HG03558 (cell line): ENCODE measurements at regions not wholly inside any gene's neighbourhood (a gene's known extent, or its start where the extent isn't known, plus 50 kb on each side); places are given as distances from the start of the nearest gene placed in this dataset.
"Not testable (repeated sequence)": the region's sequence is repeated elsewhere in the genome, so short reads cannot be mapped to it uniquely, and the experiment has no call there.

Experiments
- ATAC-seq: cut with Tn5 transposase; IDR thresholded peaks from one replicate; pipeline ENCODE4 v1.9.1; 2021; ENCODE audit warnings: moderate number of reproducible peaks; ENCODE audit not compliant: unreplicated experiment; ENCODE audit errors: extremely low read depth

DNA sequence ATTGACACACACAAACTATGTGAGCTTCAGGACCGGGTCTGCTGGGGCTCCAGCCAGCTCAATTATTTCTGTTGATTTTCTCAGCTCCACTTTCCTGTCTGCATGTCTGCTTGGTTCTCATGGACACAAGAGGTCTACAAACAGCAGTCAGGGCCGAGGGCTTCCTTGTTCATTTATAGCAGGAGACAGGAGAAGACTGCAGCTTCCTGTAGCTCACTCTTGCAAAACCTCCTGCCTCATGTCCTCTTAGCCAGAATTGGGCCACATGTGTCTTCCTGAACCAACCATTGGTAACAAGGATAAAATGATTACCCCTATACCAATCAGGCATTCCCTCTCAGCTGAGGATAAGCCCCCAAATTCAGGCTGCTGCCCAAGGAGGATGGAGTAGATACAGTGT is 182.8 kb downstream of the TLE3 start:
- ATAC-seq: no peak

DNA sequence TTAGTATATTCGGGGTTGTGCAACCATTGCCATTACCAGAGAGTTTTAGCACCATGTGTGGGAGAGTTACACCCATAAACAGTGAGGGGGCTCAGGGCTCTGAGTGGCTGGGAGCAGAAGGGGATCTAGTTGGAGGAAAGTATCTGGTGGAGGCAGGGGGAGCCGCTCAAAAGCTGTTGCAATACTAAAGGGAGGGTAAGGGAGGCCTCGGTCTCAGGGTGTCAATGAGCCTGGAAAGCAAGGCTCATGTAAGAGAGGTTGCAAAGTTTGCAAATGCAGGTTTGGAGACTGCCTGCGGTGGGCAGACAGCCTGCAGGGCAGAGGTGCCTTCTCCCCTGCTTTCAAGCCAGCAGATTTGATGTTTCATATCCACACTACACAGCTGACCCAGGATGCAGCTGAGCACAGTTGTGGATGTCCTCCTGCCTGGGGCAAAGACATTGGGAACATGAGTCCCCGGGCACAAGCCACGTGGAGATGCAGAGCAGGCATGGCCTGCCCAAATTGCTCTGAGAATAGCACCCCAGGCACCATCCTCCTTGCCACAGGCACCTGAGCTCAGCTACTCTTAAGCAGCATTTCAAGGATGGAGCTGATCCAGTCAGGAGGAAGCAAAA is 181.4 kb downstream of the TLE3 start:
- no peak for ATAC-seq

DNA sequence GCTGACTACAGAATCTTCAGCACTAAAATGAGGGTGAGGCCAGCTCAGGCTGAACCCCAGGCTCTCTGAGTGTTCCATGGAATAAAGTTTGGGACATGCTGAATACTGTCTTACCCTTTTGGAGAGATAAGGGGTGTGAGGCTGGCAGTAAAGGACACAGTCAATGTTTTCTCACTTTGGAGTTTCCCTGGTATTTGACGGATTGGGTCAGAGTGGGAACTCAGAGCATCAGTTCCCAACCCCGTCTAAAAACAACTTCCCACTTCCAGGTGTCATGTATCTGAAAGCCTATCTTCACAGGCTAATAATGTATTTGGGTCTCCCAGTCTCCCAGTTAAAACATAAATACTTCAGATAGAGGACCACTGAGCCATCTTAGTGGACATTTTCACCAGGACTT is 180.7 kb downstream of the TLE3 start:
- no peak for ATAC-seq

DNA sequence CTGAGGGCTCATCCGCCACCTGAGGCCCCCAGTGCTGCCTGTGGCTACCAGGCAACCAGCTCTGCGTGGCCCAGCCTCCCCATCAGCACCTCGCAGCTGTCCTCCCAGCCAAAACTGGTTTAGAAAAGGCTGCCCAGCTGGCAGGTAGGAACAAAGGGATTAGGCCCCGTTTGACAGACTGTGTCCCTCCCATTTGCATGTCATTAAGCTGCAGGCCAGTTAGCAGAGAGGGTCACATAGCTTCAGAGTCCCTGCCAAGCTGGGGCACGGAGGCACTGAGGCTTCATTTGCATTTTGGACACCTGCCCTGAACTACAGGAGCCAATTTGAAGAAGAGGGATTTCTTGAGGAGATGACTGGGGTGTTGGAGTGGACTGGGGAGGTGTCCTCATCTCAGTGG is 177.9 kb downstream of the TLE3 start:
- no peak for ATAC-seq

DNA sequence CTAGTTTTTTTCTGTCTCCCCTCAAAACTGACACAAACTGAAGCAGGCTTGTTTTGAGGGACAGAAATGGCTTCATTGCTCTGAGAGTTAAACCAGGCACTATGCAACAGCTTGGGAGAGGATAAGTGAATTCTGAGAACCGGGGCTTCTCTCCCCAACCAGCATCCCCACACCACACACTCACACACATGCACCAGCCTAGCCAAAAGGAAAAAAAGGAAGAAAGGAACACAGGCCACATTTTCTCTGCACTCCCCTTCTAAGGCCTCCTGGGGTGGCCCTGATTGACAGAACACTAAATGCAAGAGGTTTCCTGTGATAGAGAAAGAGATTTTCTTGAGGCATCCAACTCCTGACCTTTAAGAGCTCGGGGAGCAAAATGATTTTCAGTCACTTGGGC is 177.5 kb downstream of the TLE3 start:
- ATAC-seq: no peak

DNA sequence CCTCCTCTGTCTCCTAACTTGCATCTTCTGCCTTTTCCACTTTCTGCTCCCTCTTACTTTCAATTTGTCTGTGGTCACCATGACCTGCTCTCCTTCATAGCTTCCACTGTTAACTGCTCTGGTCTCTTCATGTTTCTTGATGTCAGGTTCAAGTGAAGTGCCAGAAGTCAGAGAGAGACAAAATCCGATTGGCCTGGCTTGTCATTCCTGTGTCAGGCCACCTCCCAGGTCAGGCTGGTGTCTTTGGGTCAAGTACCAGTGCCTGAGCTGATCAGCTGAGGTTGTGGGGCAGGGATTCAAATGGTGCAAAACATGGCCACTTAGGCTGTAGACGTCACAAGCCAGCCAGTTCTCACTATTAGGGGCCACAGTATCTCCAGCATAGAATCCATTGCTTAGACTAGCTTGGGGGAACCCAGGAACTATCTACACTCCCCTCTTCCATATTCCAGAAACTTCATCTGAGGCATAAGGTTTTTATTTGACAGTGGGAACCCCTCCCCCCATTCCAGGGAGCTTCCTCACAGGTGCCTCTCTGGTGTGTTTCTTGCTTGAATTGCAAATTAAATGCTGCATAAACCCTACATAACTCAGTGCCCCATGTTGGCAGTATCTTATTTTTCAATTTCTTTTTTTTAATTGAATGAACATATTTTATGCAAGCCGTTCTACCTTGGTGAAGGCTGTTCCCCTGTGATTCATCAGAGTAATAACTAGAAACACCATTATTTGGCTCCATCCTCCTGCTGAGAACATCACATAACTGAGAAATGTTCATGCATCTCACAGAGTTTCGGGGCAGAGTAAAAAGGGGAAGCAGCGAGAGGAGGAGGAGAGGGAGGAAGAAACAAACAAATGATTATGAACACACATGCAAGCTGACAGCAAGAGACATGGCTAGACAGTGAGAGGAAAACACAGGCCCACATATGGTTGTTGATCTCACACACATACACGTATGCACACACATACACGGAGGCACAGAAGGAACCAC is 175.8 kb downstream of the TLE3 start:
- no peak for ATAC-seq

DNA sequence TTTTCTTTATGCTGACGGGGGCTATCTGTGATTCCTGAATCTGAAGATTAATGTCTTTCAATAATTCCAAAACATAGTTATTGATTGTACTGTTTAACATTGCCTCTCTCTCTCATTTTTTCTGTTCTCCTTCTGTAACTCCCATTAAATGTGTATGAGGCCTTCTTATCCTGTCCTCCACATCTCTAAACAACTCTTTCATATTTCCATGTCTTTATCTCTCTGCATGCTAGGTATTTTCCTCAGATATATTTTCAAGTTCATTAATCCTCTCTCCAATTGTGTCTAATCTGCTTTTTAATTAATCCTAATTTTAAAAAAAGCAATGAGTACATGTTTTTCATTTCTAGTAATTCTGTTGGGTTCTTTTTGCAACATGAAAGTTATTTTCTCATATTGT is 173.2 kb downstream of the TLE3 start:
- no peak for ATAC-seq

DNA sequence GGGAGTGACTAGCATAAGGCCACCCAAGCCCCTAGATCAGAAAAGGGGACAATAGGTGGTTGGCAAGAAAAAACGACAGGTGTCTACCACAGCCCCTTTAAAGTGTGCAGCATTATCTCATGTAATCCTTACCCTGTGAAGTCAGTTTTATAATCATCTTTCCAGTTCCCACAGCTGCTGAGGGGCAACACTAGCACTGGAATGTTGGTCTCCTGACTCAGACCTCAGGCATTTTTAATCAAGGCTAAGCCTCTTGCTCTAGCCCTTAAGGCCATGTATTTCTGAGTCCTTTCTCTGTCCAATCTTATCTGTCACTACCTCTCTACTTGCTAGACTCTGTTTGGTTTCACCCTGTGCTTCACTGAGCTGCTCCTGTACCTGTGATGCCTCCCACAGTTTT is 171.7 kb downstream of the TLE3 start:
- no peak for ATAC-seq

DNA sequence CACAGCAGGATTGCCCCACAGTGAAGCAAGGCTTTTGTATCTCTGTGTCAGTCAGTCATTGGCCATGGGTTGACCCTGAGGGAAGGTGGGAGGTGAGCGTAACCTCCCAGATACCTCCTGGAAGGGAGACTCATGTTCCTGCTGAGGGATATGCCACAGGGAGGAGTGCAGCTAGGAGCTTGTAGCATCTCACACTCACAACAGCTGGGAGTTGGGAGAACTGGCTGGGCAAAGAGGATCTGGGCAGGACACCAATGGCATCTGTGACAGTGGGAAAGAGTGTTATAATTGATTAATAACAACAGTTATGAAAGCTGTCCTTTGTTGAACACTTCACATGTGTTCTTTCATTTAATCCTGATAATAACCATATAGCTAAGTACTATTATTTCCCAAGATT is 171.0 kb downstream of the TLE3 start:
- no peak for ATAC-seq

DNA sequence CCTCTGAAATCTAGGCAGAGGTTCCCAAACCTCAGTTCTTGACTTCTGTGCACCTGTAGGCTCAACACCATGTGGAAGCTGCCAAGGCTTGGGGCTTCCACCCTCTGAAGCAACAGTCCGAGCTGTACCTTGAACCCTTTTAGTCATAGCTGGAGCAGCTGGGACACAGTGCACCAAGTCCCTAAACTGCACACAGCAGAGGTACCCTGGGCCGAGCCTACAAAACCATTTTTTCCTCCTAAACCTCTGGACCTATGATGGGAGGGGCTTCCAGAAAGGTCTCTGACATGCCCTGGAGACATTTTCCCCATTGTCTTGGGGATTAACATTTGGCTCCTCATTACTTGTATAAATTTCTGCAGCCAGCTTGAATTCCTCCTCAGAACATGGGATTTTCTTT is 168.8 kb downstream of the TLE3 start:
- ATAC-seq: not testable (repeated sequence)

DNA sequence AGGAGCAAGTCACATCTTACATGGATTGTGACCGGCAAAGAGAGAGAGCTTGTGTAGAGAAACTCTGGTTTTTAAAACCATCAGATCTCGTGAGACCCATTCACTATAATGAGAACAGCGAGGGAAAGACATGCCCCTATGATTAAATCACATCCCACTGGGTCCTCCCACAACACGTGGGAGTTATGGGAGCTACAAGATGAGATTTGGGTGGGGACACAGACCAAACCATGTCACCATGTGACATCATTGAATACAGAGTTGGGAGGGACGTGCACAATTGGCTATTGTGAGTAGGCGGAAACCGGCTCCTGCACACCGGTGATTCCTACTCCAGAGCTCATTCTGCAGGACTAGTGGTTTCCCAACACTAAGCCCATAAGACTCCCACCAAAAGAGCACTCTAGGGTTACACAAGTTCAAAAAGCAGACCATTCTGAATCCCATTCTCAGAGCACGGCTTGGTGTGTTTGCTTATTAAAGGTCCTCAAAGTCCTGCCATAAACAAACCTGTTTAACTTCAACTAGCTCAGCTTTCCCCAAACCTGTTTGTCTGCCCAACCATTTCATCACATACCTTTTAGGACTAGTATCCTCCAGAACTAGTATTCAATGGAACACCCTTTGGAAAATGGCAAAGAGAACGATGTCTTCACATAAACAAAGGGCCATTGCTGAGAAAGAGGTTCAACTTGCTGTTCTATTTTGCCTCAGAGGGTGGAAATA is 167.6 kb downstream of the TLE3 start:
- no peak for ATAC-seq

DNA sequence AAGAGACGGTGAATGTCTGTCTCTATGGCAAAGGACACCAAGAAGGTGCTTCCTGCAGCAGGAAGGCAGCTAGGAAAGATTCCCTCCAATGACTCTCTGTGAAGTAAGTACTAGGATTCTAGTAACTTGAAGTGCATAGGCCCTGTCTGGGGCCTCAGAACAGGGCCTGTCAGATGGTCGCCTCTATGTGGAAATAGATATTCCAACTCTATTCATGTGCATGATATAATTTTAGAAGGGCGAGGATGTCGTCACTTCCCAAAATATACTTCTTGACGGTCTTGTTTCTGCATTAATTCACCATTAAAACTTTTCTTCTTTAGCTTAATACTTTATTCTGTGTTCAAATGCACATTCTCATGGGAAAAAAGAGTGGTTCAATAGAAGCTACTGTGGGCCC is 167.0 kb downstream of the TLE3 start:
- no peak for ATAC-seq

DNA sequence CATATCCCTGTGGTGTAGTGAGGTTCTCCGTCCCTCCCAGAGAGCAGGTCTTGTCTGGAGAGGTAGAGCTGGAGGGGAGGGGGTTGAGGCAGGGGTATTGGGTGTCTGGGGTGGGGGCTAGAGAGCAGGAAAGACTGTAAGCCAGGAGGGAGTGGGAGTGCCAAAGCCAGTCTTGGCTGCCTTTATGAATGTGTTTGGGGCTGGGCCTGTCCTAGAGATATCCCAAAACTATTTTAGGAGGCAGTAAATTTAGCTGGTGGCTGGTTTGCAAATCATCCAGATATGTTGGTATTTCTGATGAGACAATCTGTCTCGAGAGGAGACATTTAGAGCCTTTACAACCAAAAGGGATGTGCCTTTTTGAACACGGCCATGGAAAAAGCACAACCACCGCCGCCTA is 166.6 kb downstream of the TLE3 start:
- no peak for ATAC-seq

DNA sequence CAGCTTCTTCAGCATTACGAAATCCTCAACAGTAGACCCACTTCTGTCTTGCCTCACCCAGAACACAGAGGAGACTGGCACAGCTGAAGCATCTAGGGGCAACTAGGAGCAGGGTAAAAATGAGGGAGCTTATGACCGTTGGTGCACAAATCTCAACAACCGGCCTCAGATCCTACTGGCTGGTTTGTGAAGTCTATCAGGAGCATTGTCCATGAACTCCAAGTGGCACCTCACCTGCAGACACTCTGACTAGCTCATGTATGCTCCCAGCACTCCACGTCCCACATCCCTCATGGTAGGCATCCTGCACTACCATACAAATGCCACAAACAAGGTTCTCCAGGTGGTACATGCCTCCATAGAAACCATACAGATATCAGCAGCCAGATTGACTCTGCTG is 163.1 kb downstream of the TLE3 start:
- ATAC-seq: no peak

DNA sequence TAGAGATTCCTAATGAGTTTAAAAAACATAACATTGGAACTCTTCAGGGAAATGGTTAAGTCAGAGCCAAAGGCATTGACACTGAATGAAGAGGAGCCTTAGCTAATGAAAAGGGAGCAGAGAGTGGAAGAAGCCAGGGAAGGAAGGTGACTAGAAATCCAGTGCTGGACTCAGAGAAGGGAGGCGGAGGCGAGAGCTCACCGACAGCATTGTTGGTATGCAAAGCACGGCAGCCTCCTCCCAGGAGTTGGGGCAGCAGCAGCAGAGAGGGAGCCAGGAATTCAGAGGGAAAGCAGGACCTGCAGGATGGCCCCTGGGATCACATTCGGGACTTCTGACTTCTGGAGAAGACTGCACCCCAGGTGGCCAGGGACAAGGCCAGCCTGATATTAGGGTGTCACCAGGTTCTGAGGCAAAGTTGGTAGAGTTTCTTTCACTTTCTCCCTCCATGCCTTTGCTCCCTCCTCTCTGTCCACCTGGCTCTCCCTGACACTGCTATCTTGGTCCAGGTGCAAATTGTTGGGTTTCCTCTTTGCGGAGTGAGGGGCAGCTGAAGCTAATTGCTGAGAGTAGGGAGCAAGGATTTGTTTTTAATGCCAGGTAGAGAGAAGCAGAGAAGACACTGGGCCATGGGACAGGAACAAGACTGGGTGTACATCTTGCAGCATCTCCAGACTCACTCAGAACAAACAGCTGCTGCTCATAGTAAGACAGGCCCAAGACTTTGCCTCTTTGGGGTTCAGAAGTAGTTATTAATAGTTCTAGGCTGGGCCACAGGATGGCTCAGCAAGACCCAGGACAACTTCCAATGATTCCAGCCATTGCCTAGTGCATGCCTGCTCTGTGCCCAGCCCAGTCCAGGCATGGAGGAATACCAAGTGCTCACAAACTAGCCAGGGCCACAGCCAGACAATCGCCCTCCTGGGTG is 157.9 kb downstream of the TLE3 start:
- ATAC-seq: no peak

DNA sequence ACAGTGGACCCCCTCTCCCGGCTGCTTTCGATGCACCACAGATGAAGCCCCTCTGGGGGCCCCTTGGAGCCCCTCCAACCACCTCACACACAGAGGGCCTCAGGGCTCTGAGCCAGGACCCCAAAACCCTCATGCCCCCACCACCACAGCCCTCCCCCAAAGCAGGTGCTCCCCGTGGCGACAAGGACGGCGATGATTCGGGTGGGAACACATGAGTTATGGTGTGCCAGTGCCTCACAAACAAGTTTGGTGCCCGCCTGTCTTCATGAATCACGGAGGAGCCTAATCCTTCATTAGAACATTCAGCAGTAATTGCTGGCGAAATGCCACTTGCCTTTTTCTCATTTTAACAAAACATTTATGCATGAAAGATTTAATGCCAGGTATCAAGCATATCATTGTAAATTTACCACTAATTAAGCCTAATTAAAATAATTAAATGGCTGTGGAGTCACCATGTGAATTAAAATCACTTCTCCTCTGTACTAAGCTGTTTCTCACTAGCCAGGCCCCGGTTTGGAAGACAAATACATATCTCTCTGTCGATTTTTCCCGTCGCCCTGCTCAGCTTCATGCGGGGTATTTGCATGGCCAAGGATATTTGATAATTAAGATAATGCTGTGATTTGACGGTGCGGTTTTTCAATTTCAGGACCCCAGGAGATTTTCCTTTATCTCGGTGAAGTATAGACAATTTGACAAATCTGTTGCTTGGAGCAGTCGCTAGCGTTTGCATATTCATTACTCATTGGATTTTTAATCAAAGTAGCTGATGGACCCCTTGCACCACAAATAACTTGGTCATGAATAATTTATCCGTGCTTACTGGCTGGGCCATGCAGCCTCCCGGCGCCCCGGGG is 157.0 kb downstream of the TLE3 start:
- ATAC-seq: no peak

DNA sequence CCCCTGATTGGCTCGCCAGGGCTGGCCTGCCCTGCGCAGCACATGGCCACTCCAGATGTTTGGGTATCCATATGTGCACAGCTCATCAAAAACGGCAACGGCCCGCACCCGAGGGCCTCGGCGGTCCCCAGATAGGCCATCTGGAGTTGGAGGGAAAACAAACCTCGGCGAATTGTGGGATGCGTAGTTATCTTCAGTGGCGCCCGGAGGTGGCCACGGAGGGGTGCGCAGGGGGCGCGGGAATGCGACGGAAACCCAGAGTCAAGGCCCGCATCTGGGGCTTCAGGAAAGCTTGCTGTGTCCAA is 156.5 kb downstream of the TLE3 start:
- no peak for ATAC-seq

DNA sequence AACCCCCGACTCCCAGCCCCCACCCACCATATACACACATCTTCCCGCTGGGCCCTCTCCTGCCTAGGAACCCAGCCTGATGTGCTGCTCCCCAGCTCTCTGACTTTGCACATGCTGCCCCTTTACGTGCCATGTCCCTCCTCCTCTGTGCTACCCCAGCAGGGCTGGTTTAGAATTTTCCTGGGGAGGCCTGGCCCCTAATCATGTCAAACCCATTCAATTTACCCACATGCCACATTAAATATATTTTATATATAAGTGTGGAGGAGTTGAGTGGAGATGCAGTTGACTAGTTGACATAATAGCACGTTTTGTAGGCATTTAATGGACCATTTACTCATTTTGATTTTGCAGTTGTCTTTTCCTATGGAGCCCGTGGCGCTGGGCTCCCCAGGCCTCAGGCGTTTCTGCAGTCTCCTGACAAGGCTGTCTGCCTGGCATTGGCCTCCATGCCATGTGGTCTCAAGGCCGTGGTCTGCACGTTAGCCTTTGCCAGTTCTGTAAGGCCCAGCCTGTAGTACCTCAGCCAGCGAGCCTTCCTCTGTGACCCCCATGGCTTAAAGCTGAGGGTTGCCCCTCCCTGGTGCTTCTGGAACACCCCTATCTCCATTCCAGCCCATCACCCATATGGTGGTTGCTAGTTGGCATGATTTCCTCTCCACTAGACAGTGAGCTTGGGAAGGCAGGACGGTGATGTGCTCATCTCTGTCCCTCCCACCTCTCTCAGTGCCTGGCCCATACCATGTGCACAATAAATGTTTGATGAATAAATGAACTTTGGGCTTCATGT is 155.8 kb downstream of the TLE3 start:
- no peak for ATAC-seq

DNA sequence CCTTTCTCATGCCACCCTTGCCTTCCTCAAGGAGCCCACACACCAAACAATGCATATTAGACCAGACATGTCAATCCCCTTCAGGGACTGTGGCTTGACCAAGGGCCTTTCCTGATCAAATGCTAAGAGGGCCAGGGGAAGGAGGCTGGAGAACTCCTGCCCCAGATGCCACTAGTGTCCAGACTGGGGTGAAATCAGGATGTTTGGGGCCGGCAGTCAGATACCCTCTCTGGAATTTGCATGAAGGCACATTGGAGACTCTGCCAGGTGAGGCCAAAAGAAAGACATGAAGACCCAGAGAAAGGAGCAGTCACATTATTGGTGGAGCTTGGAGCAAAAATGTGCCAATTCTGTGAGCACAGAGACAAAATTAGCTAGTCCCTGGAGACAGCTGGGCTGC is 154.1 kb downstream of the TLE3 start:
- no peak for ATAC-seq
